Smooth muscle cell (in vitro differentiated cells): ENCODE measurements at regions not wholly inside any gene's neighbourhood (a gene's known extent, or its start where the extent isn't known, plus 50 kb on each side); places are given as distances from the start of the nearest gene placed in this dataset.

Experiments used
- DNase-seq: peaks from one replicate; lab custom pipeline; 2025; ENCODE audit not compliant: unreplicated experiment; lab: John Stamatoyannopoulos, UW
- H2AFZ ChIP-seq: fragments of 200-600 bp; sonication (generic); 2 replicates; pipeline ENCODE4 v1.6.0; 2016; ENCODE audit warnings: antibody characterized with exemption, low read depth, mild to moderate bottlenecking
- H3F3A ChIP-seq: fragments of 200-600 bp; sonication (generic); 2 replicates; pipeline ENCODE4 v1.6.0; 2017; ENCODE audit warnings: antibody characterized with exemption, low read depth
- H3K27ac ChIP-seq: fragments of 200-600 bp; sonication (generic); 2 replicates; pipeline ENCODE4 v1.5.1; 2016; ENCODE audit warnings: low read depth, mild to moderate bottlenecking
- H3K27me3 ChIP-seq: fragments of 200-600 bp; sonication (generic); 2 replicates; pipeline ENCODE4 v1.6.1; 2016; ENCODE audit warnings: low read depth, mild to moderate bottlenecking
- H3K36me3 ChIP-seq: fragments of 200-600 bp; sonication (generic); 2 replicates; pipeline ENCODE4 v1.5.1; 2016; ENCODE audit warnings: low read depth
- H3K4me1 ChIP-seq: fragments of 200-600 bp; sonication (generic); 2 replicates; pipeline ENCODE4 v1.5.1; 2016; ENCODE audit warnings: low read depth
- H3K4me2 ChIP-seq: fragments of 200-600 bp; sonication (generic); 2 replicates; pipeline ENCODE4 v1.6.0; 2016; ENCODE audit warnings: mild to moderate bottlenecking
- H3K4me3 ChIP-seq: fragments of 200-600 bp; sonication (generic); 2 replicates; pipeline ENCODE4 v1.5.1; 2016; ENCODE audit warnings: mild to moderate bottlenecking
- H3K79me2 ChIP-seq: fragments of 200-600 bp; sonication (generic); 2 replicates; pipeline ENCODE4 v1.6.0; 2016; ENCODE audit warnings: low read depth, mild to moderate bottlenecking
- H3K9ac ChIP-seq: fragments of 200-600 bp; sonication (generic); 2 replicates; pipeline ENCODE4 v1.6.0; 2016; ENCODE audit warnings: low read depth
- H3K9me3 ChIP-seq: fragments of 200-600 bp; sonication (generic); replicated peaks from 2 replicates; pipeline ENCODE4 v1.5.1; 2016; ENCODE audit warnings: low read depth
- H4K20me1 ChIP-seq: fragments of 200-600 bp; sonication (generic); 2 replicates; pipeline ENCODE4 v1.6.0; 2016; ENCODE audit warnings: low read depth
- WGBS: methylation state at CpG from one replicate; pipeline ENCODE4 v1.1.7; 2016; ENCODE audit warnings: low lambda C conversion rate; 5-methylcytosine and 5-hydroxymethylcytosine counted together
- TF ChIP-seq, protein P1 (sequence below): fragments of 200-600 bp; sonication (generic); IDR thresholded peaks from 2 replicates; pipeline ENCODE4 v1.5.1; 2017; ENCODE audit warnings: borderline replicate concordance, mild to moderate bottlenecking, antibody characterized with exemption; ENCODE audit not compliant: insufficient read depth, poor library complexity, severe bottlenecking

GRCh38 chrX:39665830-39666518 lies 431.8 kb downstream of the BCOR start:
- Histone ChIP-seq H3F3A (no peaks in the 10 kb centered on the region), H3K4me3 (no peak overlapping the region), H3K79me2 (no peaks in the 10 kb centered on the region), H3K36me3 (no peaks in the 10 kb centered on the region), H4K20me1 (no peaks in the 10 kb centered on the region), H3K4me1 (no peaks in the 10 kb centered on the region), H3K9ac (no peak overlapping the region), H3K9me3 (no peaks in the 10 kb centered on the region), H3K27me3 (no peaks in the 10 kb centered on the region), H3K4me2 (no peak overlapping the region), H3K27ac (no peak overlapping the region), H2AFZ (no peak overlapping the region)
- DNase-seq = no peak
- WGBS = 82% methylated on average over 3 of the region's 3 CpGs
- TF ChIP-seq, protein P1, sequence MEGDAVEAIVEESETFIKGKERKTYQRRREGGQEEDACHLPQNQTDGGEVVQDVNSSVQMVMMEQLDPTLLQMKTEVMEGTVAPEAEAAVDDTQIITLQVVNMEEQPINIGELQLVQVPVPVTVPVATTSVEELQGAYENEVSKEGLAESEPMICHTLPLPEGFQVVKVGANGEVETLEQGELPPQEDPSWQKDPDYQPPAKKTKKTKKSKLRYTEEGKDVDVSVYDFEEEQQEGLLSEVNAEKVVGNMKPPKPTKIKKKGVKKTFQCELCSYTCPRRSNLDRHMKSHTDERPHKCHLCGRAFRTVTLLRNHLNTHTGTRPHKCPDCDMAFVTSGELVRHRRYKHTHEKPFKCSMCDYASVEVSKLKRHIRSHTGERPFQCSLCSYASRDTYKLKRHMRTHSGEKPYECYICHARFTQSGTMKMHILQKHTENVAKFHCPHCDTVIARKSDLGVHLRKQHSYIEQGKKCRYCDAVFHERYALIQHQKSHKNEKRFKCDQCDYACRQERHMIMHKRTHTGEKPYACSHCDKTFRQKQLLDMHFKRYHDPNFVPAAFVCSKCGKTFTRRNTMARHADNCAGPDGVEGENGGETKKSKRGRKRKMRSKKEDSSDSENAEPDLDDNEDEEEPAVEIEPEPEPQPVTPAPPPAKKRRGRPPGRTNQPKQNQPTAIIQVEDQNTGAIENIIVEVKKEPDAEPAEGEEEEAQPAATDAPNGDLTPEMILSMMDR = no peak

DNA sequence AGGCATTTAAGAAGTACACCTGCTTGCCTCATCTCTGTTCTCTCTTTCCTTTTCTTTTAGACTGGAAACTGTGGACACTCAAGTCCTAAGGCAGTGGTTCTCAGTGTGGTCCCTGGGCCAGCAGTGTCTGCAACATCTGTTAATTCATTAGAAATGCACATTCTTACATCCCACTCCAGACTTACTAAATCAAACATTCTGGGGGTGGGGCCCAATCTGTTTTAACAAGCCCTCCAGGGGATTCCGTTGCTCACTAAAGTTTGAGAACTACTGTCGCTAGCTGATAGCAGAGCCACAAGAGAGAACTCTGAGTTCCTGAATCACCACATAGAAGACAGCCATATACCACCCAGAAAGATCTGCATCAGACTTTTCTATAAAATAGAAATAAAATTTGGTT lies 430.6 kb downstream of the BCOR start:
- Histone ChIP-seq H3K27me3 (no peaks in the 10 kb centered on the region), H3K27ac (peak overlapping the region; percentile 84), H3F3A (no peaks in the 10 kb centered on the region), H3K4me2 (peak overlapping the region; percentile 37), H3K9me3 (no peaks in the 10 kb centered on the region), H3K4me1 (no peaks in the 10 kb centered on the region), H3K79me2 (no peaks in the 10 kb centered on the region), H3K9ac (peak overlapping the region; percentile 50), H3K4me3 (no peak overlapping the region), H4K20me1 (no peaks in the 10 kb centered on the region), H3K36me3 (no peaks in the 10 kb centered on the region), H2AFZ (no peak overlapping the region)
- TF ChIP-seq, protein P1 = no peak
- DNase-seq = no peak
- WGBS = 19% methylated on average over 2 of the region's 2 CpGs

DNA sequence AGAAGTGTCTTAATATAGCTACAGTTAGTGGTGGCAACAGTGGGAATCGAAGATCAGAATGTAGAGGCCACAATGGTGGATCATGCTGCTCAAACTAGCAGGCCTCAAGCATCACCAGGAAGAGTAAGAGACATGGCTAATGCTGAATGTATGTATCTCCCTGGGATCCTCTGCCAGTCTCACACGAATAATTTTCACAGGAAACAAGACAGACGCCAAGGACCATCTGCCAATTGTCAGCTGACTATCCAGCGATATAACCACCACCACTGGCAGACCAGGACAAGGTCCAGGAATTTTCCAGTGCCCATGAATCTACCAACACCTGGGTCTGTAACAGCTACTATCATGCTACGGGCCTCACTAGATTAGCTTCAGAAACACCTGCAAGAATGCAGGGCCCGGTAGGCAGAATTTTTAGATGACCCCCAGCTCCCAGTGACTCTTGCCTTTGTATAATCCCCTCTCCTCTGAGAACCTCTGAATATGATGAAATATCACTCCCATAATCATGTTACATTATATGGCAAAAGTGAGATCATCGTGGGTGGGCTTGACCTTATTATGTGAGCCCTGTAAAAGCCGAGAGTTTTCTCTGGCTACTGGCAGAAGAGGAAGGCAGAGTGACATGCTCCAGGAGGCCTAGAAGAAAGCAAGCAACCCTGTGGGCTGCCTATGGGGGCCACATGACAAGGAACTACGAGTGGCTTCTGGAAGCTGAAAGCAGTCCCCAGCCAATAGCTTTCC lies 429.8 kb downstream of the BCOR start:
- Histone ChIP-seq H3K4me2 (peak overlapping the region; percentile 37), H3K27me3 (no peaks in the 10 kb centered on the region), H3K79me2 (no peaks in the 10 kb centered on the region), H4K20me1 (no peaks in the 10 kb centered on the region), H3K4me1 (no peaks in the 10 kb centered on the region), H3K4me3 (no peak overlapping the region), H3F3A (no peaks in the 10 kb centered on the region), H3K9ac (peak overlapping the region; percentile 50), H3K36me3 (no peaks in the 10 kb centered on the region), H2AFZ (no peak overlapping the region), H3K27ac (peak overlapping the region; percentile 84), H3K9me3 (no peaks in the 10 kb centered on the region)
- WGBS = 44% methylated on average over 9 of the region's 9 CpGs
- DNase-seq = no peak
- TF ChIP-seq, protein P1 = no peak
